PC-9 (cell line): ENCODE measurements at regions not wholly inside any gene's neighbourhood (a gene's known extent, or its start where the extent isn't known, plus 50 kb on each side); places are given as distances from the start of the nearest gene placed in this dataset.

ENCODE experiments used
- BruUV-seq: library from RNA; stranded (reverse); fragments of 400-500 nt; replicated peaks from 2 replicates; lab custom pipeline; 2021; lab: Mats Ljungman, UMichigan
- CTCF ChIA-PET: fragments of 300-600 bp; sonication (Branson Sonifier 250); formaldehyde crosslinking; loops from one replicate; lab custom pipeline; 2022; ENCODE audit warnings: antibody characterized with exemption; lab: Charles Lee
- POLR2A ChIA-PET: fragments of 300-600 bp; sonication (Branson Sonifier 250); formaldehyde crosslinking; loops from one replicate; lab custom pipeline; 2022; ENCODE audit warnings: antibody characterized with exemption; ENCODE audit not compliant: unreplicated experiment; lab: Charles Lee
- DNase-seq, 2 experiments: peaks; one replicate each; pipeline versions ENCODE4 v3.0.0 to v3.0.0-alpha.2; 2015 to 2022; ENCODE audit warnings: mixed read lengths in 1 of 2
- H2AFZ ChIP-seq: fragments of 200-600 bp; sonication (generic); 2 replicates; pipeline ENCODE4 v1.8.1; 2017; ENCODE audit warnings: antibody characterized with exemption
- H3F3A ChIP-seq: fragments of 200-600 bp; sonication (generic); 2 replicates; pipeline ENCODE4 v1.8.1; 2017; ENCODE audit warnings: antibody characterized with exemption, mild to moderate bottlenecking, low read depth; ENCODE audit not compliant: insufficient read depth
- H3K27ac ChIP-seq: fragments of 200-600 bp; sonication (generic); 2 replicates; pipeline ENCODE4 v1.6.1; 2016; ENCODE audit warnings: mixed run types
- H3K27me3 ChIP-seq: fragments of 200-600 bp; sonication (generic); 2 replicates; pipeline ENCODE4 v1.6.1; 2016; ENCODE audit warnings: low read depth, mixed run types; ENCODE audit not compliant: insufficient read depth
- H3K36me3 ChIP-seq: fragments of 200-600 bp; sonication (generic); 2 replicates; pipeline ENCODE4 v1.6.1; 2016; ENCODE audit warnings: low read depth, mixed run types
- H3K4me1 ChIP-seq: fragments of 200-600 bp; sonication (generic); replicated peaks from 2 replicates; pipeline ENCODE4 v1.6.1; 2016; ENCODE audit warnings: mixed run types; ENCODE audit not compliant: insufficient read depth
- H3K4me2 ChIP-seq: fragments of 200-600 bp; sonication (generic); 2 replicates; pipeline ENCODE4 v1.6.1; 2017; ENCODE audit warnings: mixed run types
- H3K4me3 ChIP-seq: fragments of 200-600 bp; sonication (generic); 2 replicates; pipeline ENCODE4 v1.6.1; 2016; ENCODE audit warnings: mixed run types
- H3K79me2 ChIP-seq: fragments of 200-600 bp; sonication (generic); 2 replicates; pipeline ENCODE4 v1.6.1; 2017; ENCODE audit warnings: low read depth, mixed run types
- H3K9me2 ChIP-seq: fragments of 200-600 bp; sonication (generic); 2 replicates; pipeline ENCODE4 v1.8.1; 2017; ENCODE audit warnings: mild to moderate bottlenecking; ENCODE audit not compliant: insufficient read depth
- H3K9me3 ChIP-seq: fragments of 200-600 bp; sonication (generic); 2 replicates; pipeline ENCODE4 v1.8.1; 2016; ENCODE audit warnings: low read depth; ENCODE audit not compliant: insufficient read depth
- H4K20me1 ChIP-seq: fragments of 200-600 bp; sonication (generic); 2 replicates; pipeline ENCODE4 v1.8.1; 2017; ENCODE audit not compliant: insufficient read depth
- CTCF ChIP-seq: fragments of 200-600 bp; sonication (generic); conservative IDR thresholded peaks from 2 replicates; pipeline ENCODE4 v1.6.1; 2017; ENCODE audit warnings: mixed run types, antibody characterized with exemption, mild to moderate bottlenecking, moderate library complexity
- EZH2 ChIP-seq: fragments of 200-600 bp; sonication (generic); IDR thresholded peaks from 2 replicates; pipeline ENCODE4 v1.8.0; 2017; ENCODE audit warnings: antibody characterized with exemption, low read depth
- intact Hi-C: fragments of 100-400 bp; cut with micrococcal nuclease; formaldehyde crosslinking; loops from one replicate; pipeline ENCODE4 v1.10.0; 2022; ENCODE audit not compliant: unreplicated experiment

DNA sequence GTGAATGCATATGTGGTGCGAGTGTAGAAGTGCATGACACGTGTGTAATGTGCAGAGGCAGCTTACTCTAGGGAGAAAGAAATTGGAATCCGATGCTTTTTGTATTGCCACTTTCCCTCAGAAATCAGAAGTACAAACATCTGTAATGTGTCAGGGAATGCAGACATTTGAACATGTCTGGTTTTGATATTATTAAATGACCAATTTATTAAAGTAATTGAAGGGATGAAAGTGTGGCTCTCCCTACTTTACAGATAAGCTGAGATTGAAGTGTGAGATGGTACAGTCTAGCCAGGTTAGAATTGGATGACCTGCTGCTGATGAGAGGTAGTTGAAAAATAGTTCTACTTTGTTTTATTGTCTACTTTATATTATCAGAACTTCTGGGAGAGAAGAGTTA lies 74.5 kb upstream of the NT5C1B start:
- Histone ChIP-seq H3K27me3 (no peaks in the 10 kb centered on the region), H3K4me1 (no peaks in the 10 kb centered on the region), H3K79me2 (no peaks in the 10 kb centered on the region), H3K9me2 (no peaks in the 10 kb centered on the region; the same call in 1 of the 2 replicates), H3K27ac (no peak overlapping the region), H4K20me1 (no peaks in the 10 kb centered on the region), H3F3A (no peaks in the 10 kb centered on the region), H2AFZ (no peak overlapping the region), H3K4me2 (no peak overlapping the region), H3K9me3 (no peaks in the 10 kb centered on the region), H3K4me3 (no peak overlapping the region), H3K36me3 (no peaks in the 10 kb centered on the region)
- no peak for TF ChIP-seq CTCF
- no peak for TF ChIP-seq EZH2
- DNase-seq, result no peak
- BruUV-seq, result no TSS peak
- intact Hi-C loops, result no loop called here
- POLR2A ChIA-PET, result no interaction called here
- CTCF ChIA-PET, result no interaction called here

GRCh38 chr2:18662689-18663088 lies 73.3 kb upstream of the NT5C1B start:
- Histone ChIP-seq H3K4me1 (no peaks in the 10 kb centered on the region), H3K9me3 (no peaks in the 10 kb centered on the region), H2AFZ (no peak overlapping the region), H3F3A (no peaks in the 10 kb centered on the region), H3K4me2 (no peak overlapping the region), H3K9me2 (no peaks in the 10 kb centered on the region; the same call in 1 of the 2 replicates), H4K20me1 (no peaks in the 10 kb centered on the region), H3K79me2 (no peaks in the 10 kb centered on the region), H3K27ac (no peak overlapping the region), H3K27me3 (no peaks in the 10 kb centered on the region), H3K4me3 (no peak overlapping the region), H3K36me3 (no peaks in the 10 kb centered on the region)
- CTCF ChIA-PET, result no interaction called here
- intact Hi-C loops, result no loop called here
- POLR2A ChIA-PET, result interaction anchor here (0.6 kb wide), 1 partner anchor 567 kb away, joined by 3 read pairs; no protein-coding TSS in a partner anchor
- BruUV-seq, result no TSS peak
- no peak for TF ChIP-seq EZH2
- no peak for TF ChIP-seq CTCF
- no peak for DNase-seq

GRCh38 chr2:18659915-18660314 lies 70.5 kb upstream of the NT5C1B start:
- intact Hi-C loops, result no loop called here
- H3K4me1 ChIP-seq, result no peaks in the 10 kb centered on the region
- H3K9me2 ChIP-seq, result no peaks in the 10 kb centered on the region; the same call in 1 of the 2 replicates
- no TSS peak for BruUV-seq
- no peak overlapping the region for H2AFZ ChIP-seq
- no peak overlapping the region for H3K4me2 ChIP-seq
- no peaks in the 10 kb centered on the region for H3K36me3 ChIP-seq
- POLR2A ChIA-PET, result no interaction called here
- H3K27ac ChIP-seq, result no peak overlapping the region
- DNase-seq, result no peak
- CTCF ChIA-PET, result no interaction called here
- H3K27me3 ChIP-seq, result no peaks in the 10 kb centered on the region
- TF ChIP-seq EZH2, result no peak
- TF ChIP-seq CTCF, result no peak
- no peaks in the 10 kb centered on the region for H4K20me1 ChIP-seq
- no peaks in the 10 kb centered on the region for H3F3A ChIP-seq
- no peaks in the 10 kb centered on the region for H3K79me2 ChIP-seq
- H3K9me3 ChIP-seq, result no peaks in the 10 kb centered on the region
- no peak overlapping the region for H3K4me3 ChIP-seq
